GM23248 (cell line): ENCODE measurements at regions not wholly inside any gene's neighbourhood (a gene's known extent, or its start where the extent isn't known, plus 50 kb on each side); places are given as distances from the start of the nearest gene placed in this dataset.

ENCODE experiments used
- EZH2 ChIP-seq: fragments of 200-600 bp; sonication (generic); IDR thresholded peaks from 2 replicates; pipeline ENCODE4 v1.6.1; 2018; ENCODE audit warnings: antibody characterized with exemption, mild to moderate bottlenecking; ENCODE audit not compliant: insufficient read depth, poor library complexity, severe bottlenecking
- EZH2phosphoT487 ChIP-seq: fragments of 200-600 bp; sonication (generic); IDR thresholded peaks from 2 replicates; pipeline ENCODE4 v1.6.1; 2018; ENCODE audit warnings: antibody characterized with exemption, moderate library complexity, mild to moderate bottlenecking, low read depth; ENCODE audit not compliant: insufficient read depth

- TF ChIP-seq EZH2 (no peak), EZH2phosphoT487 (no peak)
These were observed 250.6 kb upstream of the CMC1 start for GRCh38 chr3:27990837-27991236.
